ENCODE measurements at regions not wholly inside any gene's neighbourhood (a gene's known extent, or its start where the extent isn't known, plus 50 kb on each side); places are given as distances from the start of the nearest gene placed in this dataset.

DNA sequence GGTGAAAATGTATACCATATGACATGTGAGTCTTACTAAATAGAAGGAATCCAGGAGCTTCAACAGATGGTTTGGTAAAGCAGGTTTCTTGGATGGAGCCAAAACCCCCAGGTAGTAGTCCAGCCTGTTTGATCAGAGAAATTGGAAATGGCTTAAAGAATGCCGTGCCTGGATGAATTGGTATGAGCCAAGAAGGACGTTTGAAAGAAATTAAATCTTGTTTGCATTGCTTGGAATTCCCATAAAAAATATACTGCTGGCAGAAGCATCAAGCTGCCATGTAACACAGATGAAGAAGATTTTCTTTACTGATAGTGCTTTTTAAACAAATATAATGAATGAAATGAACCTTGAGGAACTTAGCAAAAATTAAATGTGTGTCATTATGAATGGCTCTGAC lies 176.3 kb downstream of the NPR3 start:
- TF ChIP-seq ZBTB7A (IDR thresholded peaks at IDR 0.05; ENCODE audit: low read depth): no peak
- TF ChIP-seq EGR1 (IDR thresholded peaks at IDR 0.05): no peak
- TF ChIP-seq EP300 (IDR thresholded peaks at IDR 0.05; ENCODE audit: borderline replicate concordance): no peak
- TF ChIP-seq TAF1 (IDR thresholded peaks at IDR 0.05; ENCODE audit: low read depth): no peak
